Left renal pelvis (tissue), 4 donors: ENCODE measurements at regions not wholly inside any gene's neighbourhood (a gene's known extent, or its start where the extent isn't known, plus 50 kb on each side); places are given as distances from the start of the nearest gene placed in this dataset.
A peak's percentile ranks its signal among the peaks of the same experiment; 100 is the strongest.

Experiments
- DNase-seq, 4 donors: peaks; one replicate each; pipeline ENCODE4 v3.0.0-alpha.2; 2013; ENCODE audit warnings: low read depth in 4 of 4, low spot score in 3 of 4

GRCh38 chr11:109552376-109552775 lies 130.4 kb downstream of the C11orf87 start:
- no peak for DNase-seq

- no peak for DNase-seq
These were observed 131.3 kb downstream of the C11orf87 start for GRCh38 chr11:109553284-109553683.

DNA sequence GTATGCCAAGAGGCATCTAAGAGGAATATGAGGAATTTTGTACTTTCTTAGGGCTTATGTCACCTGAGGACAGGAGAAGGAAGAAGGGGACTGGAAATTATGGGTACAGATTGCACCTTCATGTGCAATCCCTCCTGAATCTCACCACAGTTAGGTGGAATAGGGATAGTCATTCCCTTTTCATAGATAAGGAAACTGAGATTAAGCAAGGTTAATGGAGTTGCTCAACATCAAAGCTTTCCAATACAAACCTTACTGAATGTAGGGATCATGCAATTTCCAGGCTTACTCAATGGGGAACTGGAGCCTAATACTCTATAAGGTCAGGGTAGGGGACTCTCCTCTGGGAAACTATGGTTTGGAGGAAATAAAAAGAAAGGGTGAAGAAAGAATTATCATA lies 133.0 kb downstream of the C11orf87 start:
- DNase-seq = no peak

GRCh38 chr11:109564241-109564640 lies 142.3 kb downstream of the C11orf87 start:
- no peak for DNase-seq

GRCh38 chr11:109582470-109582869 lies 160.5 kb downstream of the C11orf87 start:
- DNase-seq = no peak

DNA sequence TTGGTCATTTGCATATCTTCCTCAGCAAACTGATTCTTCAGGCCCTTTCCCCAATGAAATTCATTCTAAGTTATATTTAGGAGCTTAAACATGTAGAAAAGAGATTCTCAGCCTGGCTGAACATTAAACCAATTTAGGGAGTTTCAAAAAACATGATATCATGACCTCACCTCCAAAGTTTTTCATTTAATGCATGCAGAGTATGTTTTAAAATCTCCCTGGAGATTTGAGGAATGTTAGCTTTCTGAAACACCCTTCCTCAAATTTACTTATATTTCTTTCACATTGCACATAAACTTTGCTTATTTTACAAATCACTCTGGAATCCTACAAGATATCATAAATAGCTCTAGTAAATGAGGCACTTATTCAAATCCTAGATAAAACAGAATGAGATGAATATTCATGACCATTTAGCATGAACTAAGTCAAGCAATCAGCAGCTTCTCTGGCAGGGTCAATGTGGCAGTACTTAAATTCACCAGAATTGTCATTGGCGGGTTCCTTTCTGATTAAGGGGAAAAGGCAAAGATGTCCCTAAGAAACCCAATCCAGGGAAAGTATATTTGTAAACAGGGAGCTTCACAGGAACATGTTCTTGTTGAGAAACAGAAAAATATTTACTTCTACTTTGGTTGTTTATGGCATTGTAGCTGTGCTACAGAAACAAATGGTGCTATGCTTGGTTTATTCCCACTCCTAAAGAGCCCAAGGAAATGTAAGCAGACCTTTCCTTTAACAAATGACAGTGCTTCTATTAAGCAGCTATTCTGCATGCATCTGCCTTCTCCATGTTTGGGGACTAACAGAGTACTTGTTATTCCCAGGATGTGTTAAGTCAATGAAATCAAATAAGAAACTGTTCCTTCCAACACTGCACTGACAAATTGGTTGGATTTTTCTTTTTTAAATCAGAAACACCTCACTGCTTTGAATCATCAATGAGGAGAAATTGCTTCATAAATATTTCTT lies 162.3 kb downstream of the C11orf87 start:
- no peak for DNase-seq

DNA sequence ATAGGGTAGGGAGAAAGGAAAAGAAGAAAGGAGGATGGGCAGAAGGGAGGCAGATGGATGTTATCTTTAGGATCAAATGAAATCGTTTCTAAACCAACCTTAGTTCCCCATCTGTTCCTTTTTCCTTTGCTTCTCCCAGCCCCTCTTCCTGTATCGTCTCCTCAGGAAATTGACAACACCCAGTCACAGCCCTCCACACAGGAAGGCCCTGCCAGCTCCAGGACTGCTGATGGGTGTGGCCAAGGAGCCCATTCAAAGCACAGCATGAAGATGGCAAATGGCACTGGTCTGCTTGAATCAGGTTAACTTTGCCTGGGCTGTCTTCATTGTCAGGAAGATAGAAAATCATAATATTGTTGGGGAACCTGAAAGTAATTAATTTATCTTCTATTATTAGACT lies 164.8 kb downstream of the C11orf87 start:
- DNase-seq = no peak

GRCh38 chr11:109590782-109591181 lies 168.8 kb downstream of the C11orf87 start:
- no peak for DNase-seq

GRCh38 chr11:109597336-109597735 lies 175.3 kb downstream of the C11orf87 start:
- no peak for DNase-seq

DNA sequence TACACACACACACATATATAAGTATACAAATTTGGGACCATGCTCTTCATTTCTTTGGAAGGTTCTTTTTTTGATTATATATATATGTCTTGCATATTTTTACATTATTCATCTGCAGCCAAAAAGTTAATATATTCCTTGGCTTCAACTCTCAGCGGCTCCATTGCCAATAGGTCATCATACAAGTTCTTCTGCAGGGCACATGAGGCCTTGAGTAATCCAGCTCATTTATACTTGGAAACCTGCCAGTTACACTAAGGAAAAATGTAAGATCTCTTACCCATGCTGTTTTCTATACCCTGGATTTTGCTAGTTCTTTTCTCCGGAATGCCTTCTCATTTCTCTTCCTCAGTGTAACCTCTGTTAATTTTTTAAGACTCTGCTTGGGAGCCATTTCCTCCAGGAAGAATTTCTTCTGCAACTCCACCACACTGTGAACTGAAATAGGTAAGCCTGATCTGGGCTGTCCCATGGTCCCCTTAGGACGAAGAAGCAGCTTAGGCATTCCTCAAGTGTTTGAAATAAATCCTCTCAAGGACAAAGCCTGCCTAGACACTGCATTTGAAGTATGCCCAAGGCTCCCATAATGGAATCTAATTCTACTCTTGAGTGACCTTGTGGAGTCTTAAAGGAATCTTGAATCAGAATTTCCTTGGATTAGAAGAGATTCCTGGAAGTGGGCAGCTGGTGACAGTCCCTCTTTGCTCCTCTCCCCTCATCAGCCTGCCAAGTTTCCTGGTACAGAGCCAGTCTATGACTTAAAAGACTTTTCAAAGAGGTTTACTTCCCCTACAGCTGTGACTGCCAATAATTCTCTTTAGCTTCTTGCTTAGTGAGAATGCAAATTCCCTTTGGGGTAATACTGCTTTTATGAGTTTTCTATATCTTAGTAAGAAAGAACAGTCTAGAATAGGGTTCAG lies 182.8 kb downstream of the C11orf87 start:
- DNase-seq = no peak

DNA sequence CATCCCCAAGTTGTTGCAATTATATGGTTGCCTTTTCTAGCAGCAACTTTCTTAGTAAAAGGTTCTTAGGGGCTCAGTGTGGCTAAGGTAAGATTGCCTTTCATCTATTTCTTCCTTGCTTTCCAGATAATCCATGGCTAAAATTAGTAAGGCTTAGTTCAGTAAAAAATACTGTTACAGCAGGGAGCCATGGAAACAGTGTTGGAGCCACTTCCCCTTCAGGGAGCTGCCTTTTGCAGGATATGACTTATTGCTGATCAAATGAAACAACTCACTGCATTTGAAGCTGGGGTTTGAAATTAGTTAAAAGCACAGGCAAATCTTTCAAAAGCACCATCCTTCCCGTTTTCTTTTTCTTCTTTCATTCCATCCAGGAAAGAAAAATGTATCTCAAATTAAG lies 184.3 kb downstream of the C11orf87 start:
- no peak for DNase-seq

- DNase-seq = no peak
These were observed 187.6 kb downstream of the C11orf87 start for GRCh38 chr11:109609454-109610185.

DNA sequence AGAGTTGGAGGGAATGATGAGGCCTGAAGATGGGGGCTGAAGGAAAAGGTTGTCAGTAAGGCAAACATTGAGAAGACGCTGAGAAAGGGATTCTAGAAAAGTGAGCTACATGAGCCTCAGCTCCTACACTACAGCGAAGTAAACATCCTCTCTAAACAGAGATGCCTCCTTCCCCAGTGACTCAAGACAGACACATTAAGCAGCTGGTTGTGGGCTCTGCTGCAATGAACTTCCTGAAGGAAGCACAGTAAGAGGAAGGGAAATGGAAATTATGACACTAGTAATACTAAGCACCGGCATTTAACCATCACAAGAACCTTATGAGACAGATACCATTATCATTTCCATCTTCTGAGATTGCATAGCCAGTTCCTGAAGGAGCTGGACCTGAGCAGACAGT lies 190.5 kb downstream of the C11orf87 start:
- no peak for DNase-seq

- no peak for DNase-seq
These were observed 197.5 kb downstream of the C11orf87 start for GRCh38 chr11:109619498-109619897.

- DNase-seq = no peak
These were observed 207.7 kb downstream of the C11orf87 start for GRCh38 chr11:109629734-109630133.

DNA sequence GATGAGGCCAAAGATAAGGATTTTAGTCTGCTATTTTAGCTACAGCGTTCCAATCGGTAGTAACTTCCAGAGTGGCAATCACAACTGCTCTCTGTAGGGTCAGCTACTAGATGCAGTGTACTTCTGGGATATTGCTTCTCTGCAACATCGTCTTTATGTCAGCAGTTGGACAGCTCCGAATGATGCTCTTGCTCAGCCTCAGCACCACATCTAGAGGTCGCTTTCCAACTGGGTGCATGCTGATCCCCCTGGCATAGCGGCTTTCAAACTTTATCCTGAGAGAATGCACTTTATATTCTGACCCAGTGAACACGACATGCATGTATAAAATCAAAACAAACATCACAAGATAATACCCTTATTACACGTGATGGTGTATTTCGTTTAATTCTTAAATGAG lies 219.6 kb downstream of the C11orf87 start:
- DNase-seq = peak; percentile 7 to 45 (median 32)

DNA sequence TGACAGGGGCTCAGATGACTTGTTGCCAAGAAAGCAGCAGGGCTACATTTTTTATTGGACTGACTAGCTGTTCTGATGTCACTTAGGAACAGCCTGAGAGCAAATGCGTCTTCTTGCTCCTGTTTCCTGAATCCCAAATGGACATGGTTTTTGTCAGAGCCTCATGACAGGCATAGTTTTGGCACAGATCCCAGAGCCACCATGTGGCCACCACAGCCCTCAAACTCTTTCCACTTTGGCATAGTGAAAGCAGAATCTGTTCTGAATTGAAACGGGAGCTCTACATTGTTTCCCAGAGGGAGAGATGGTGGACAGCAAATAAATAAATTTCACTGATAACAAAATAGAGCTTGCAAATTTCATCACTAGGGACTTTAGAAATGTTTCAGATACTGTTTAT lies 222.2 kb downstream of the C11orf87 start:
- DNase-seq = no peak

- no peak for DNase-seq
These were observed 226.8 kb downstream of the C11orf87 start for GRCh38 chr11:109648804-109649203.

DNA sequence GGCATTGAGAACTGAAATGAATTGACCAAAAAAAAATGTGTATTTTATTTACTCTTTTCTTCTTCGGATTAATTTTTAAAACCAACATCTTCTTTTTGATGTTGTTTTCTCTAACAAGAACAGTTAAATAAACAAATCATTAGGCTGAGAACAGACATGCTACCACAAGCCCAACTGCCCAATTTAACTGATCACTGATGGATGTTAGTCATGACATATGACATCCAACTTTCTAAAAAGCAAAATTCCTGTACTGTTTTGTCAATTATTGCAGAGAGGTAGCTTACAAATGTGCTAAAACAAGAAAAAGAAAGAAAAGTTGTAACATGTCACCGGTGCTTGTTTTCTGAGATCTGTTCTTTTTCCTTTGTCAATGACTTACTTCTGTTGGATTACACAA lies 232.1 kb downstream of the C11orf87 start:
- DNase-seq = no peak

DNA sequence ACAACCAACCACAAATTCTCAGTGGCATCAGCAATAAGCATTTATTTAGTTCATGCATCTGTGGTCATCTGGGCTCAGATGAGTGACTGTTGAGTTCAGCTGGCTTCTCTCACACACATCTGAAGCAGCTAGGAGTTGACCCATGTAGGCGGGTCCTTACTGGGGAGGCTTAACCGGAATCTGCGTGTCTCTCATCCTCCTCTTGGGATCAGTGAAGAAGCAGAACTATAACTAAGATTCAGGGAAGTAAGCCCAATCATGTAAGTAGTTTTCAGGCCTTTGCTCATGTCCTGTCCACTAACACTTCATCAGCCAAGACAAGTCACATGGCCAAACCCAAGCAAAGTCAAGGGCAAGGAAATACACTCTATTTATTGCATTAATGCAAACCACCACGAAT lies 236.2 kb downstream of the C11orf87 start:
- DNase-seq = no peak

DNA sequence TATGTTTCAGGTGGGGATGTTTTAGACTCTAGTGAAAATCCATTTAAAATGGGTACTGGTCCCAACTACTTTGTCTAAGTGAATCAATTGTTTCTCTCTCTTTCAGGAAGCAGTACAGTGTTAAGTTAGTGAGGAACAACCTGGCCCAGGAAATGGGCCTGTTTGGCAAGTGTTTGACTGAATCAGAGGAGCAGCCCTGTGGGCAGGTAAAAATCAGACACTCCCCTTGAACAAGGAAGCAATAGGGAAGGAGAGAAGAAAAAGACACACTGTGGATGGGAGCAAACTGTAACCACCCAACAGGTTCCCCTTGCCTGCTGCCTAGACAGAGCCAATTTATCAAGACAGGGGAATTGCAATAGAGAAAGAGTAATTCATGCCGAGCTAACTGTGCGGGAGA lies 245.7 kb downstream of the C11orf87 start:
- DNase-seq = no peak
